ENCODE measurements at regions not wholly inside any gene's neighbourhood (a gene's known extent, or its start where the extent isn't known, plus 50 kb on each side); places are given as distances from the start of the nearest gene placed in this dataset.

GRCh38 chr1:195617106-195617505 is 991.1 kb downstream of the KCNT2 start:
- DNase-seq, result no peak

GRCh38 chr1:195608883-195609282 is 999.4 kb downstream of the KCNT2 start:
- no peak for DNase-seq

- no peak for DNase-seq
These were observed 1001.8 kb downstream of the KCNT2 start for GRCh38 chr1:195606483-195606882.

GRCh38 chr1:195604287-195604686 is 1004.0 kb downstream of the KCNT2 start:
- no peak for DNase-seq

- no peak for DNase-seq
These were observed 1010.3 kb downstream of the KCNT2 start for GRCh38 chr1:195597891-195598290.

GRCh38 chr1:195594773-195595172 is 1013.5 kb downstream of the KCNT2 start:
- DNase-seq, result no peak

GRCh38 chr1:195594322-195594721 is 1013.9 kb downstream of the KCNT2 start:
- DNase-seq, result no peak

GRCh38 chr1:195591917-195592672 is 1016.1 kb downstream of the KCNT2 start:
- DNase-seq, result no peak

- DNase-seq, result no peak
These were observed 1017.6 kb downstream of the KCNT2 start for GRCh38 chr1:195590649-195591048.

GRCh38 chr1:195584870-195585624 is 1023.2 kb downstream of the KCNT2 start:
- DNase-seq, result no peak

- no peak for DNase-seq
These were observed 1027.3 kb downstream of the KCNT2 start for GRCh38 chr1:195580988-195581387.

GRCh38 chr1:195577748-195578147 is 1030.5 kb downstream of the KCNT2 start:
- DNase-seq, result no peak

GRCh38 chr1:195576641-195577040 is 1031.6 kb downstream of the KCNT2 start:
- no peak for DNase-seq

GRCh38 chr1:195574511-195574910 is 1033.7 kb downstream of the KCNT2 start:
- no peak for DNase-seq

- DNase-seq, result no peak
These were observed 1038.3 kb downstream of the KCNT2 start for GRCh38 chr1:195569934-195570333.

GRCh38 chr1:195568389-195568788 is 1039.9 kb downstream of the KCNT2 start:
- DNase-seq, result no peak

- no peak for DNase-seq
These were observed 1046.2 kb downstream of the KCNT2 start for GRCh38 chr1:195562074-195562473.

GRCh38 chr1:195550071-195550862 is 1058.0 kb downstream of the KCNT2 start:
- no peak for DNase-seq

- DNase-seq, result no peak
These were observed 1077.3 kb downstream of the KCNT2 start for GRCh38 chr1:195530961-195531360.

GRCh38 chr1:195529881-195530280 is 1078.4 kb downstream of the KCNT2 start:
- DNase-seq, result no peak

GRCh38 chr1:195520757-195521156 is 1087.5 kb downstream of the KCNT2 start:
- DNase-seq, result no peak

- no peak for DNase-seq
These were observed 1092.2 kb downstream of the KCNT2 start for GRCh38 chr1:195516036-195516435.

- DNase-seq, result no peak
These were observed 1096.7 kb downstream of the KCNT2 start for GRCh38 chr1:195511501-195511900.

- no peak for DNase-seq
These were observed 1107.1 kb downstream of the KCNT2 start for GRCh38 chr1:195501118-195501517.
